ENCODE measurements at regions not wholly inside any gene's neighbourhood (a gene's known extent, or its start where the extent isn't known, plus 50 kb on each side); places are given as distances from the start of the nearest gene placed in this dataset.
"Not testable (repeated sequence)": the region's sequence is repeated elsewhere in the genome, so short reads cannot be mapped to it uniquely, and the experiment has no call there.

GRCh38 chr3:89747541-89748278 lies 640.3 kb downstream of the EPHA3 start:
- DNase-seq (ENCODE audit: low spot score); FAIRE-seq: not testable (repeated sequence)

- FAIRE-seq: no peak
These were observed 655.0 kb downstream of the EPHA3 start for GRCh38 chr3:89762405-89762804.

GRCh38 chr3:89783341-89783927 lies 676.0 kb downstream of the EPHA3 start:
- DNase-seq (ENCODE audit: low spot score) (no peak), FAIRE-seq (no peak)

More at GRCh38 chr3:89762405-89762804, 655.0 kb downstream of the EPHA3 start:
- DNase-seq (ENCODE audit: low spot score): no peak

- DNase-seq (ENCODE audit: low spot score) (no peak), FAIRE-seq (no peak)
These were observed 680.1 kb downstream of the EPHA3 start for GRCh38 chr3:89787485-89787884.

- FAIRE-seq: no peak
- DNase-seq (ENCODE audit: low spot score): no peak
These were observed 680.6 kb downstream of the EPHA3 start for GRCh38 chr3:89787979-89788378.

- FAIRE-seq (no peak), DNase-seq (ENCODE audit: low spot score) (no peak)
These were observed 688.1 kb downstream of the EPHA3 start for GRCh38 chr3:89795506-89795905.

- DNase-seq (ENCODE audit: low spot score): no peak
- FAIRE-seq: no peak
These were observed 695.5 kb downstream of the EPHA3 start for GRCh38 chr3:89802881-89803280.

- DNase-seq (ENCODE audit: low spot score) (no peak), FAIRE-seq (no peak)
These were observed 696.3 kb downstream of the EPHA3 start for GRCh38 chr3:89803711-89804110.

GRCh38 chr3:89806166-89806565 lies 698.7 kb downstream of the EPHA3 start:
- DNase-seq (ENCODE audit: low spot score) (no peak), FAIRE-seq (no peak)

- FAIRE-seq (no peak), DNase-seq (ENCODE audit: low spot score) (no peak)
These were observed 701.3 kb downstream of the EPHA3 start for GRCh38 chr3:89808680-89809197.

GRCh38 chr3:89813500-89813899 lies 706.1 kb downstream of the EPHA3 start:
- no peak for DNase-seq (ENCODE audit: low spot score)
- FAIRE-seq: no peak

- no peak for FAIRE-seq
- DNase-seq (ENCODE audit: low spot score): no peak
These were observed 733.6 kb downstream of the EPHA3 start for GRCh38 chr3:89841041-89841440.

- no peak for FAIRE-seq
- DNase-seq (ENCODE audit: low spot score): no peak
These were observed 737.6 kb downstream of the EPHA3 start for GRCh38 chr3:89845053-89845452.

GRCh38 chr3:89847955-89848354 lies 740.5 kb downstream of the EPHA3 start:
- FAIRE-seq: no peak
- DNase-seq (ENCODE audit: low spot score): no peak

GRCh38 chr3:89851974-89852621 lies 744.7 kb downstream of the EPHA3 start:
- DNase-seq (ENCODE audit: low spot score) (no peak), FAIRE-seq (no peak)

- no peak for DNase-seq (ENCODE audit: low spot score)
These were observed 752.3 kb downstream of the EPHA3 start for GRCh38 chr3:89859757-89860156.

GRCh38 chr3:89867286-89867685 lies 759.9 kb downstream of the EPHA3 start:
- FAIRE-seq: no peak

More at GRCh38 chr3:89859757-89860156, 752.3 kb downstream of the EPHA3 start:
- no peak for FAIRE-seq

GRCh38 chr3:89876116-89876515 lies 768.7 kb downstream of the EPHA3 start:
- no peak for DNase-seq (ENCODE audit: low spot score)
- FAIRE-seq: no peak

More at GRCh38 chr3:89867286-89867685, 759.9 kb downstream of the EPHA3 start:
- no peak for DNase-seq (ENCODE audit: low spot score)

- no peak for FAIRE-seq
- DNase-seq (ENCODE audit: low spot score): no peak
These were observed 769.8 kb downstream of the EPHA3 start for GRCh38 chr3:89877230-89877629.

GRCh38 chr3:89889386-89889785 lies 782.0 kb downstream of the EPHA3 start:
- no peak for FAIRE-seq
- no peak for DNase-seq (ENCODE audit: low spot score)

- DNase-seq (ENCODE audit: low spot score) (no peak), FAIRE-seq (no peak)
These were observed 801.3 kb downstream of the EPHA3 start for GRCh38 chr3:89908711-89909213.

GRCh38 chr3:89912031-89912430 lies 804.6 kb downstream of the EPHA3 start:
- no peak for FAIRE-seq
- no peak for DNase-seq (ENCODE audit: low spot score)

Measured in RCC 7860 (cell line).